Thoracic aorta (tissue), 2 donors: ENCODE measurements at regions not wholly inside any gene's neighbourhood (a gene's known extent, or its start where the extent isn't known, plus 50 kb on each side); places are given as distances from the start of the nearest gene placed in this dataset.

Experiments used
- ATAC-seq: fragments of 150-250 bp; one replicate; pipeline ENCODE4 v1.8.0; 2017; ENCODE audit warnings: low read depth; ENCODE audit not compliant: insufficient number of reproducible peaks, low FRiP score
- DNase-seq: peaks from one replicate; pipeline ENCODE4 v3.0.0-alpha.2; 2020; ENCODE audit warnings: low spot score
- H3K27ac ChIP-seq, 2 donors: fragments of 200-600 bp; sonication (generic); 1 replicate in 1 of 2; 2 replicates in 1 of 2; pipeline ENCODE4 v1.5.1; 2016; ENCODE audit warnings: mild to moderate bottlenecking in 2 of 2, moderate library complexity in 2 of 2
- H3K27me3 ChIP-seq: fragments of 200-600 bp; sonication (generic); replicated peaks from 2 replicates; pipeline ENCODE4 v1.6.0; 2016; ENCODE audit warnings: mild to moderate bottlenecking; ENCODE audit not compliant: insufficient read depth
- H3K36me3 ChIP-seq: fragments of 200-600 bp; sonication (generic); one replicate; pipeline ENCODE4 v1.5.1; 2016
- H3K4me1 ChIP-seq, 2 donors: fragments of 200-600 bp; sonication (generic); 1 replicate in 1 of 2; 2 replicates in 1 of 2; pipeline versions ENCODE4 v1.5.1 to v1.6.0; 2016; ENCODE audit warnings: low read depth in 2 of 2, mild to moderate bottlenecking in 1 of 2; ENCODE audit not compliant: control insufficient read depth in 1 of 2
- H3K4me3 ChIP-seq: fragments of 200-600 bp; sonication (generic); 2 replicates; pipeline ENCODE4 v1.5.1; 2016; ENCODE audit warnings: mild to moderate bottlenecking
- H3K9me3 ChIP-seq: fragments of 200-600 bp; sonication (generic); 2 replicates; pipeline ENCODE4 v1.5.1; 2016
- TF ChIP-seq, protein P1 (sequence below): fragments of 200-600 bp; sonication (generic); IDR thresholded peaks from one replicate; pipeline ENCODE4 v1.5.1; 2019; ENCODE audit warnings: antibody characterized with exemption

DNA sequence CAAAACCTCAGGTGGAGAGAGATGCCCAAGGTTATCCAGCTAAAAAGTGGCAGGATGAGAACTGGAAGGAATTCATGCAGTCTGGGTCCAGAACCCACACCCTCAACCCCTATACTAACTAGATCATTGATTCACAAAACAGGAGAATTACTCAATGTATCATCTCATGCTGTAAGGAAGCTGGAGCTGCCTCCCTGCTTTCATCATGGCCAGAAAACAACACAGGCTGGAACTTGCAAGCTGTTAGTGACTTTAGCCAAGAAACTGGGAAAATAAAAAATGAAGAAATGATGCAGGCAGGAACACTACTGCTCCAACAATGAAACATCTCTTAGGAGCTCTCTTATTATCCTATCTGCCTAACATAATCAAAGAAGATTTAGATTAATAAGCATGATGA is 619.8 kb upstream of the CELF2 start:
- H3K27me3 ChIP-seq: no peaks in the 10 kb centered on the region

DNA sequence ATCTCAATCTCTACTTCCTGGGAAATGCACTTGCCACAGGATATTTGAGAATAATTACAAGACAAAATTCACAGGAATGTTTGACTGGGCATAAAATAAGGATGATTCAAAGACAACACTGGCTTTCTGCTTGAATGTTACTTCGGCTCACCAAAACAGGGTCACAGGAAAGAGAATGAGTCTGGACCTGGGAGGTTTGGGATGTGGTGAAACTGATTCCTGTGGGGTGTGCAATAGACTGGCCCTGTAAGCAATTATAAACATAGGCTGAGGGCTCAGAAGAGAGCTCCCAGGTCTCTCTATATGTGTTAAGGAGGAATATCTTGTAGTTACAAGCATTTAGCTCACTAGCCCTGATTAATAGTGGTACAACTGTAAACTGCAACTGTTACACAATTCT is 613.9 kb upstream of the CELF2 start:
- Histone ChIP-seq H3K36me3 (no peaks in the 10 kb centered on the region), H3K27me3 (no peaks in the 10 kb centered on the region), H3K27ac (no peak overlapping the region), H3K4me1 (no peaks in the 10 kb centered on the region), H3K4me3 (no peak overlapping the region), H3K9me3 (no peaks in the 10 kb centered on the region)
- TF ChIP-seq, protein P1, sequence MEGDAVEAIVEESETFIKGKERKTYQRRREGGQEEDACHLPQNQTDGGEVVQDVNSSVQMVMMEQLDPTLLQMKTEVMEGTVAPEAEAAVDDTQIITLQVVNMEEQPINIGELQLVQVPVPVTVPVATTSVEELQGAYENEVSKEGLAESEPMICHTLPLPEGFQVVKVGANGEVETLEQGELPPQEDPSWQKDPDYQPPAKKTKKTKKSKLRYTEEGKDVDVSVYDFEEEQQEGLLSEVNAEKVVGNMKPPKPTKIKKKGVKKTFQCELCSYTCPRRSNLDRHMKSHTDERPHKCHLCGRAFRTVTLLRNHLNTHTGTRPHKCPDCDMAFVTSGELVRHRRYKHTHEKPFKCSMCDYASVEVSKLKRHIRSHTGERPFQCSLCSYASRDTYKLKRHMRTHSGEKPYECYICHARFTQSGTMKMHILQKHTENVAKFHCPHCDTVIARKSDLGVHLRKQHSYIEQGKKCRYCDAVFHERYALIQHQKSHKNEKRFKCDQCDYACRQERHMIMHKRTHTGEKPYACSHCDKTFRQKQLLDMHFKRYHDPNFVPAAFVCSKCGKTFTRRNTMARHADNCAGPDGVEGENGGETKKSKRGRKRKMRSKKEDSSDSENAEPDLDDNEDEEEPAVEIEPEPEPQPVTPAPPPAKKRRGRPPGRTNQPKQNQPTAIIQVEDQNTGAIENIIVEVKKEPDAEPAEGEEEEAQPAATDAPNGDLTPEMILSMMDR: no peak
- no peak for ATAC-seq
- no peak for DNase-seq

More for the DNA sequence above, 619.8 kb upstream of the CELF2 start:
- no peak for ATAC-seq
- no peaks in the 10 kb centered on the region for H3K36me3 ChIP-seq
- H3K4me3 ChIP-seq: no peak overlapping the region
- no peaks in the 10 kb centered on the region for H3K4me1 ChIP-seq
- no peak overlapping the region for H3K27ac ChIP-seq
- DNase-seq: no peak
- TF ChIP-seq, protein P1: no peak
- H3K9me3 ChIP-seq: no peaks in the 10 kb centered on the region

DNA sequence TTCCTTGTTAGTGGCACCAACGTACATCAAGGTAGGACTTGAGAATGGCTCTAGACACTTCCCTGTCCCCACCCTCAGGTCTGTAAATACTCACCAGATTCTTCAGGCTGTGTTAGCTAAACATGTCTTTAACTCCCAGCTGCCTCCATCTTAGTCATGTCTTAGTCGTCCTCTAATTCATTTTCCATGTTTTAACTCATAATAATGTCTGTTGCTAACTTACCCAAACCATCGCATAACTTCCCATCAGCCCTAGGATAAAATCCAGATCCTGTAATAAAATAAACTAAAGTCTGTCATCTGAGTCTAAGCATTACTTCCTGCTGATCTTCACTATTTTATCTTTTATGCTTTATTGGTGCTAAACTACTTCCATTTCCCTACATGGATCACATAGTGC is 600.0 kb upstream of the CELF2 start:
- TF ChIP-seq, protein P1: no peak
- Histone ChIP-seq H3K27ac (no peak overlapping the region), H3K9me3 (no peaks in the 10 kb centered on the region), H3K4me1 (no peaks in the 10 kb centered on the region), H3K36me3 (no peaks in the 10 kb centered on the region), H3K4me3 (no peak overlapping the region), H3K27me3 (no peaks in the 10 kb centered on the region)
- ATAC-seq (no peak), DNase-seq (no peak)

DNA sequence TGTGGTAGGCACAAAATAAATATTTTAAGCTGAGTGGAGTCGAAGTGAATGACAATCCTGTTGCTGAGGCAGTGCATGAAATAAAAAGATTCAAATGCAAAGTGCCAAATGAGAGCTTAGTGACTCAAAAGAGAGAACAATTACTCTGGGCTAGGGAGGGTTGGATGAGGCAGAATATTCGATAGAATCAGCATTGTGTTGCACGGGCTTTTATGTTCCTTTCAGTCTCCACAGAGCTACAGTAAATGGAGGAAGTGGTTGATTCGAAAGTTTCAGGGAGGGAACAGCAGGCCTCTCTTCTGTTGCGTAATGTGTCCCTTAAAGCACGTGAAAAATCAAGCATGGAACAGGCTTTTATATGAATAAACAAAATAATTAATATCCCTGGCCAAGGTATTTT is 599.3 kb upstream of the CELF2 start:
- no peak for ATAC-seq
- TF ChIP-seq, protein P1: no peak

DNA sequence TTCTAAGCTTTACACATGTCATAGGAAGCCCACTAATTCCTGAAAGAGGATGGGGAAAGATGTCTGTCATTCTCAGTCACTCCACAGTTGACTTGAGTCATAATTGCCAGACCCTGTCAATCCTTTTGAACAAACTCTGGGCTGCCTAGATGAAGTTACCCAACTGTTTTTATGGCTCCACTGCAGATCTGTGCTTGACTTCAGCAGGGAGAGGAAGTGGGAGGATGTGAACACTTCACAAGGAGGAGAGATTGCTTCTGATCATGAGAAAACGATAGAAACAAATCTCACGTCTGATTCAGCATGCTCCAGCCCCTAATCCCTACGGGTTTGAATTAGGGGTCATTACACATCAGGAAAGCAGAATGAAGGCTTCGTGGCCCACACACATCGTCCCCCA is 596.6 kb upstream of the CELF2 start:
- TF ChIP-seq, protein P1: no peak
- Histone ChIP-seq H3K4me3 (no peak overlapping the region), H3K27ac (no peak overlapping the region), H3K4me1 (no peaks in the 10 kb centered on the region), H3K36me3 (no peaks in the 10 kb centered on the region), H3K9me3 (no peaks in the 10 kb centered on the region), H3K27me3 (no peaks in the 10 kb centered on the region)
- ATAC-seq: no peak
- no peak for DNase-seq

More for the DNA sequence above, 599.3 kb upstream of the CELF2 start:
- H3K9me3 ChIP-seq: no peaks in the 10 kb centered on the region
- H3K27me3 ChIP-seq: no peaks in the 10 kb centered on the region
- no peaks in the 10 kb centered on the region for H3K4me1 ChIP-seq
- H3K27ac ChIP-seq: no peak overlapping the region
- H3K4me3 ChIP-seq: no peak overlapping the region
- DNase-seq: no peak
- H3K36me3 ChIP-seq: no peaks in the 10 kb centered on the region
